NCI-H2107 treated with DMSO at 0.1 percent for 48 hours (cell line): ENCODE measurements at regions not wholly inside any gene's neighbourhood (a gene's known extent, or its start where the extent isn't known, plus 50 kb on each side); places are given as distances from the start of the nearest gene placed in this dataset.
"Not testable (repeated sequence)": the region's sequence is repeated elsewhere in the genome, so short reads cannot be mapped to it uniquely, and the experiment has no call there.

ENCODE experiments used
- DNase-seq: peaks from one replicate; lab custom pipeline; 2025; ENCODE audit not compliant: unreplicated experiment; lab: John Stamatoyannopoulos, UW

DNA sequence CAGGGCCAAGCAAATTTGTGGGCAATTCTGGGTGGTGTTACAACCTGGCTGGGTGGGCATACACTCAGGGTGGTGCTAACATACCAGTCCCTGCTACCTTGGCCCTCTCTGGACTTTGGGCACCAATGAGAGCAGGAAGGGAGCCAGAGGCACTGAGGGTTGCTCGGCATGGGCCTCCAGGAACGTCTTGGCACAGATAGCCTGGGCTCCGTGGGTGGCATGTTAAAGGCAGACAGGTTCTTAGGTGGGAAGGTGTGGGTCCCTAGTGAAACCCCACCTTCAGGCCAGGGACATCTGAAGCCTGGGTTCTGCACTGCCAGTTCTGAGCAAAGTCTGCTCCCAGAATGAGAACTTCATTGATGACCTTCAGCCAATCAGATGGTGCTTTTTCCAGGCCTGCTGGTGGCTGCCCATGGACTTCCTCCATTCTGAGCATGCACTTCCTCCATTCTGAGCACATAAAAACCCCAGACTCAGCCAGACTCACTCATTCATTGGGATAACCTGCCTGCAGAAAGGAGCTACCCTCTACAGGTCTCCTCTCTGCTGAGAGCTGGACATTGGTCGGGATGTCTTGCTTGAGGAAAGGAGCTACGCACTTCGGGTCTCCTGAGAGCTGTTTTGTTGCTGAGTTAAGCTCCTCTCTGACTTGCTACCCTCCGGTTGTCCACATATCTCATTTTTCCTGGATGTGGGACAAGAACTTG lies 2567.1 kb downstream of the PCDH9 start:
- no peak for DNase-seq

DNA sequence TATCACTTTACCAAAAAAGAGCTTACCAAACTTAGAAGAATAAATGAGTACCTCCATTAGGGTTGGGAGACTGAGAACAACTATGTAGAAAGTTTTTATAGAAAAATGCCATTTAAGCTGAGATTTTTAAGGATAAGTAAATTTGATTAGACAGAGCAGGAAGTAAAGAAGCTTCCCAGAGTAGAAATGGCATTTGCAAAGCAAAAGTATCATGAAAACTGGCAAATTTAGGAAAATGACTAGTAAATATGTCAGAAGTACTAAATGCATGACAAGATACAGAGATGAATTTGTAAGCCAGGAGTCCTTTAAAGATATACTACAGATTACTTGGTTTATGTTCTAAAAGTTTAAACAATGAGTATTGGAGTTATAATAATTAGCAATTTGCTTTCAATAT lies 2581.8 kb downstream of the PCDH9 start:
- DNase-seq = no peak

DNA sequence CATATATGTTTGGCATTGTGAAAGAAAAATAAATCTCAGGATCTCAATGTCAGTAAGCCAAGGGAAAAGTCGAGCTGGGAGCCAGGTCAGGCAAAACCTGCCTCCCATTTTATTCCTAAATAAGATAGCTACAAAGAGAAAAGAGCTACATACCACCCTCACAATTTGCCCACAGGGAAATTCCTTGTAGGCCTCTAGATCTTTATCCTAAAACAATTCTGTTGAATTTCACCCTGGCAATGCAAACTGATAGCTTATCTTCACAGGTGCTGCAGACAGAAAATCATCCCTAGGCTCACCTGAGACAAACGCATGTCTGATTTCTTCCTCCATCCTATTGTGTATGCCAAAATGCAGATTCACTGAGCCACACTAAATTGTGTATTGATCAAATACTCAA lies 2587.1 kb downstream of the PCDH9 start:
- no peak for DNase-seq

DNA sequence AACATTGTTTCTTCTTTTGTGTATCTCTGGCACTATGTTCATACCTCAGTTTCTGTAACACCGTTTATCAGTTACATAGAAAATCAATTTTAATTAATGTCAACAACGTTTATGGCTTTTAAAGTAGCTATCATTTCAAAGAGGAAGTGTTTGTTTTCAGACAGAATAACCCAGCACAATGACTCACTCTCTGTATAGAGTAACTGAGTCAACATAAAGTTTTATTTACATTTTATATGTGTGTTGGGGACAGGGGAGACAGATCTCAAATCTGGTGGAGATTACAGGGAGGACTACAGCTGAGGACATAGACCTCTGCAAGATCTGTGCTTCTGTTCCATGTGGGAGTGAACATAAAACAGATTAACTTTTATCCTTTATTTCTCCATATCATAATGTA lies 2590.1 kb downstream of the PCDH9 start:
- no peak for DNase-seq

DNA sequence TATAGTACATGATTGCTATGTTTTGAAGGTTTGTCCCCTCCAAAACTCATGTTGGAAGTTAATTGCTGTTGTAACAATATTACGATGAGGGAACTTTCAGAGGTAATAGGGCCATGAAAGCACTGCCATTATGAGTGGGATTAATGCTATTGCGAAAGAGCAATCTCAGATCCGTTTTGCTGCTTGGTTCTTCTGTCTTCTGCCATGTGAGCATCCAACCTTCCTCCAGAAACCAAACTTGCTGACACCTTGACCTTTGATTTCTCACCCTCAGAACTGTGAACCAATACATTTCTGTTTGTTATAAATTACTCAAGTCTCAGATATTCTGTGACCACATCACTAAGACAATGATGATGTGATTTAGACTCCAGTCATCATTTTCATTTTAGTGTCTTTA lies 2590.9 kb downstream of the PCDH9 start:
- DNase-seq = no peak

DNA sequence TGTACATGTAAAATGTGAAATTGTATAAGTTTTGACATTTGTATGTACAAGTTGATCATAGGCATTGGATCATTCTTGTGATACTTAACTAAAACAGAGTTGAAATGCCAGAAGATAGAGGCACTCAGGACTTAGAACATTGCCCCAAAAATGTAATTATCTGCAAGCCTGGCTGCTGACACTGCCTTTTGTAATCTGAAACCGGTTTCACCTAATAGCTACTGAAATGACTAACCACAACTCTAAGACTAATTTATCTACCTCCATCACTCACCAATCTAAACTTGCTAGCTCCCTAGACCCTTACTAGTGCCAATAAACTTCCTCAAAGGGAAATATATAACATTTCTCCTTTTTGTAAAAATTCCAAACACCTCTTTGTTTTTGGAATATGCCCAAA lies 2596.2 kb downstream of the PCDH9 start:
- no peak for DNase-seq

DNA sequence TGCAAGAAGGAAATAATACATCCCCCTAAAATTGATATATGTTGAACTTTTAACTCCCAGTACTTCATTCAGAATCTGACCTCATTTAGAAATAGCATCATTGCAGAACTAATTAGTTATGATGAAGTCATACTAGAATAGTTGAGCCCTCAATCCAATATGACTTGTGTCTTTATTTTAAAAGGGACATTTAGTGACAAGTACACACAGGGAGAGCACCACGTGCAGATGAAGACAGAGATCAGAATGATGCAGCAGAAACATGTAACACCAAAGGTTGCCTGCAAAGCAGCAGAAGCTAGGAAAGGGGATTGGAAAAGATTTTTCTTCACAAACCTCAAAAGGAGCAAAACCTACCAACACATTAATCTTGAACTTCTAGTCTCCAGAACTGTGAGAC lies 2602.5 kb downstream of the PCDH9 start:
- DNase-seq = no peak

DNA sequence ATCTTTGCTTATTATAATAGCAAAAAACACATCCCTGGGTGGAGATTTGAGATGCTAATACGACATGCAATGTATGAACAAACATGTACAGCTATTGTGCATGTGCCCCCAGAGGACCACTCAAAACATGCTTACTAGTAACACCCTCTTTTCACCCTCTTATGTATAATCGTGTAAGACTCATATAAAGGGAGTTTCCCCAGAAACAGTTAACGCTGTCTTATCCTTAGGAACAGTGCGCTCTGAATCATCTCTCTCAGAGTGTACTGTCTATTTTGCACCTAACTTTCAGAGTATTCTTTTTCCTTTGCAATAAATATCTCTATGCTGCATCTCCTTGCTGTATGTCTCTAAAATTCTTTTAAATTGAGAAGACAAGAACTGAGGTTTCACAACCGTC lies 2604.0 kb downstream of the PCDH9 start:
- no peak for DNase-seq

DNA sequence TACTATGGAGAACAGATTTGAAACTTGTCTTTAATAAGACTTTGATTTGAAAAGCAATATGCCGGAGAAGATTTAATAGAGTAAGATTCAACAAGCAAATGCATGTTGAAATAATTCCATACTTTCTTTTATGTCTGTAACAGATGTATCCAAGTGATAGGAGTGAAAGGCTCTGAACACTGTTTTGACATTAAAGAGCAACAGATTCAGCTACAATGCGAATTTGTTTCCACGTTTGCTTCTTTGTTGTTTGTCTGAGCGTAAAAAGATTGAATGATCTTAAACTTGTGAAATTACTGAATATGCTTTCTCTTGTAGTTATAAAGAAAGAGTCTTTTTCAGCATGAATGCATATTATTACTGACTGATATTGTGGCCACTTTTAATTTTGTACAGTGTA lies 2612.9 kb downstream of the PCDH9 start:
- no peak for DNase-seq

DNA sequence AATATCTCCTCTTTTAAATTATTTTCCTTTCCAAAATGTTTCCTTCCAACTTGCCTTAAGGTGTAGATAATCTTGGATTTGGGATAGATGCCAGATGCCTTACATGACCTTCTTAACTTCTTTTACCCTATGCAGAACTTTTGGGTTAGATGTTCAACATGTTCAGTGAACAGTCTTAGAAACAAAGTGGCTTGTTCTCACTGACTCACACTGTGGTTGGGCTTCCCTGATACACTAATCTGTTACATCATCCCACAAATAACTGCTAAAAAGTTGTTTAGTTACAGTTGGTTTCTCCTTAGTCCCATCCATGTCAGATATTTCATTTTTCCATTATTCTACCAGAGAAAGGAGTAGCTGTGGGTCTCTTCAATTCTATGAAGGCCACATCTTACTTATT lies 2638.2 kb downstream of the PCDH9 start:
- no peak for DNase-seq

DNA sequence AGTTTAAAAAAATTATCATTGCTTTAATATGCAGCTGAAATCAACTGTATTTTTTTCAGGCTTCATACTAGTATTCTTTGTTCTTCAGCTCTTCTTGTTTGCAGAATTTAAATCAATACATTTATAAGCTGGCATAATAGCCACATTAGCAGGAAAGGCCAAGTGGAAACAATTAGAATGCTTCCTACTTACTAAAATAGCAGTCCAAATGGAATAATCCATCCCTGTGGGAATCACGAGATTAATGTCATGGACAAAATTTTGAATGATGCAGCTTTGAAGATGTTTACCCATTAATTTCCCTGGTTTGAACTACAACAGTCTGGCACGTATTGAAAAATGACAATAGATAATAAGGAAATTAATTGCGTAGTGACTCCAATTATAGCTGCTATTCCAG lies 2650.8 kb downstream of the PCDH9 start:
- DNase-seq = no peak

DNA sequence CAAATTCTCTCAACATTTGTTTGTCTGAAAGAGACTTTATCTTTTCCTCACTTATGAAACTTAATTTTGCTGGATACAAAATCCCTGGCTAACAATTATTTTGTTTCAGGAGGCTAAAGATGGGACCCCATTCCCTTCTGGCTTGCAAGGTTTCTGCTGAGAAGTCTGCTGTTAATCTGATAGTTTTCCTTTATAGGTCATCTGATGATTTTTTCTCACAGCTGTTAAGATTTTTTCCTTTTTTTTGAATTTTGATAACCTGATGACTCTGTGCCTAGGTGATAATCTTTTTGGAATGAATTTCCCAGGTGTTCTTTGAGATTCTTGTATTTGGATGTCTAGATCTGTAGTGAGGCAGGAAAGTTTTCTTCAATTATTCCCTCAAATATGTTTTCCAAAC lies 2661.4 kb downstream of the PCDH9 start:
- no peak for DNase-seq

DNA sequence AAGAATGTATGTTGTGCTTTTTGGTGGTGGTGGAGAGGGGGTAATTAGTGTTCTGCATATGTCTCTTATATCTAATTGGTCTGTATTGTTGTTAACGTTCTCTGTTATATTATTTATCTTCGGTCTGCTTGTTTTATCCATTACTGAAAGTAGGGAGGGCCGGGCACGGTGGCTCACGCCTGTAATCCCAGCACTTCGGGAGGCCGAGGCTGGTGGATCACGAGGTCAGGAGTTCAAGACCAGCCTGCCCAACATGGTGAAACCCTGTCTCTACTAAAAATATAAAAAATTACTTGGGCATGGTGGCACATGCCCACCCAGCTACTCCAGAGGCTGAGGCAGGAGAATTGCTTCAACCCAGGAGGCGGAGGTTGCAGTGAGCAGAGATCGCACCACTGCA lies 2672.1 kb downstream of the PCDH9 start:
- not testable (repeated sequence) for DNase-seq

DNA sequence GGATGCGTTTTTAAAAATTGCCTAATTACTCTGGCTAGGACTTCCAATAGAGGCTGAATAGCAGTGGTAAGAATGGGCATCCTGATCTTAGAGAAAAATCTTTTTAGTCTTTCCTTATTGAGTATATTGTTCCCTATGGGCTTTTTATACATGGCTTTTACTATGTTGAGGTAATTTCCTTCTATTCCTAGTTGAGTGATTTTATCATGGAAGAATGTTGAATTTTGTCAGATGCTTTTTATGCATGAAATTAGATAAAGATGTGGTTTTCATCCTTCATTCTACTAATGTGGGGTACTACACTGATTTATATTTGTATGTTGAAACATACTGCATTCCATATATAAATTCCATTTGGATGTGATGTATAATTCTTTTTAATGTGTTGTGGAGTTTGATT lies 2673.8 kb downstream of the PCDH9 start:
- no peak for DNase-seq

DNA sequence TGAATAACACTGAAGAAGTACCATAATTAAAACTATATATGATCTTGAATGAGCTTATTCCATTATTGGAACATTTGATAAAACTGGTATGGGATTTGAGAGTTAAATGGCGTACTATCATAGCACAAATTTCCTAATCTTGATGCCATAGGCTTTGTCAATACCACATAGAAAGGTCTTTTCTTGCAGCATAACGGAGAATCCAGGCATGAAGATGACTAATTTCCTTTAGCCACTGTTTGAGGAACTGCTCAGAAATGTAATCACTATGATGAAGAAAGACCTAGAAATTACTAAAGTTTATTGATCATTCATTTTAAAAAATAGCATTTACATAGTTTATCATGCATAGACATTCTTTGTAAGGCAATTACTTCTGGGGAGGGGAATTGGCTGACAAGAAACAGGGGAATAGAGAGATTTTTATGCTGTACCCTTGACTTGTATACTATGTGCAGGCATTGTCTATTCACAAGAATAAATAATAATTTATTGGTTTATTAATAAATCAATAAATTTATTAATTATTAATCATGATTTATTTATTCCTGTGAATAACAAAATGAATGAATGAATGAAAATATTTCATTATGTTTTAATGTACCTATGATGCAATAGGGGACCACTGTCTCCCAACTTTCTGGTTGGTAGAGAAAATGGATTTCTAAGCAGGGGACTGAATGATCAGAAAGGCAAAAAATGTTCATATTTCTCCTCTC lies 2676.6 kb downstream of the PCDH9 start:
- DNase-seq = no peak

DNA sequence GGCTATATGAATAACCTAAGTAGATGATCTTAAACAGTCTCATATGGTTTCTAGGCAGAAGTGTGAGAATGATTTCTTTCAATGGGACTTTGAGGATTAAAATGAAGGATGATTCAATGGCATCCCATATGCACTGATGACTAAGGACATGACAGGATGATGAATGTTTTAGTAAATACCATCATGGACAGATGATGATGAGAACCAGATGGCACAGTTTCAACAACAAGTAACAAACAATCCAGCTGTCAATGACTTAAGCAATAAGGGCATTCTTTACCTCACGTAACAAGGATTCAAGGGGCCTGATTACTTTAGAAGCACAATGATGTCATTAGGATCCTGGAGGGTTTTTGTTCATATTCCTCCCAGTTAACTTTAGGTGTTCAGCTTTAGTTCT lies 2678.4 kb downstream of the PCDH9 start:
- DNase-seq = no peak

DNA sequence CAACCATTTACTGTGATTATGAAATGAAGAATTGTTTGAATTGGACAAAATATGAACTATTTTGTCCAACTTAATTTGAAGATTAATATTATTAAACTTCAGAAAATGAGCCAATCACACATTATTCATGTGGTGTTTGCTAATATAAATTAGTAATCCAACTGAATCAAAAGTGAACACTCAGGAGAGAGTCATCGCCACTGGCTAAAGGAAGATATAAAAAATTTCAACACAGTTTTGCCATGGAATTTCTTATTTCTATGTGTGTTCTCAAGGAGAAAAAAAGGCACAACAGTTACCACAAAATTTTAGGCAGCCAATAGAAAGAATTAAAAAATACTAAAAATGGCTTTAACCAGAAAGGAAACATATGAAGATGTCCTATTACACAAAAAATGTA lies 2683.8 kb downstream of the PCDH9 start:
- DNase-seq = no peak

DNA sequence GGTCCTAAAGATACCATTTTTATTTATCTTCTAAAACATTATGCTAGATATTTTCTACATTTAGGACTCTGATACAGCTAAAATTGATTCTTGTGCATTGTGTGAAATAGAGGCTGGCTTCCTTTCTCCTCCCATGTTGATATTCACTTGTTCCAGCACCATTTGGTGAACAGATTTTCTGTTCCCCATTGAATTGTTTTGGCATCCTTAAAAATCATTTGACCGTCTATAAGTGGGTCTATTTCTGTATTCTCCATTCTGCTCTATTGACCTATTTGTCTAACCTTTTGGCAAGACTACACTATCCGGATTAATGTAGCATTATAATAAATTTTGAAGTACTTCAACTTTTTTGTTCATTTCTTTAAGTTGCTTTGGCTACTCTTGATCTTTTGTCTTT lies 2689.2 kb downstream of the PCDH9 start:
- DNase-seq = no peak

DNA sequence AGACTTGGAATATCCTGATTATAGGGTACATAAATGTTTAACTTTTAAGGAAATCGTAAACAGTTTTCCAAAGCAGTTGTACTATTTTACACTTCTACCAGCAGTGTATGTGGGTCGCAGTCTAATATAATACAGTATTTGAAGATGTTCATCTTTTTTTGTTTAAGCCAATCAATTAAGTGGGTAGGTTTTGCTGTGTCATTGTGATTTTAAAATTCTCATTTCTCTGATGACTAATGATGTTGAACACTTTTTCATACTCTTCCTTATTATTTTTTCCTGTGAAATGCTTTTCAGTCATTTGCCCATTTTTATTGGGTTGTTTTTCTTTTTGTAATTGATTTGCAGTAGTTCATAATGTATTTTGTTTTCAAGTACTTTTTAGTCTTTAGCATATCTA lies 2689.7 kb downstream of the PCDH9 start:
- no peak for DNase-seq

DNA sequence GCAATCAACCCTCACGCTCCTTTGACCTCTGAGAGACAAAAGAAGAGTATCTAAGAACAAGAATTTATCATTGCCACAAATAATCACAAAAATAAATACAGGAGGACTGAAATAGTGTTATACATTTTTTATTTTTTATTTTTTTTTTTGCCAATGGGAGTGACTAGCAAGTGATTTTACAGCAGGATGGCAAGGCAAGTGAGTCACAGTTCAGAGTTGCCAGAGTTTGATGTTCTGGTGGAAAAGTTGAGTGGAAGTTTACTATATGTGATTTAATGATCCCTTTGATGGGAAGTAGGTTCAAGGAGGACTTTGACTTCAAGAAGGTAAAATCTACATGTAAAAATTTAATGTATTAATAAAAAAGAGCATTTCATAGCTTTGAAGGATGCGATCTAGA lies 2691.4 kb downstream of the PCDH9 start:
- no peak for DNase-seq

DNA sequence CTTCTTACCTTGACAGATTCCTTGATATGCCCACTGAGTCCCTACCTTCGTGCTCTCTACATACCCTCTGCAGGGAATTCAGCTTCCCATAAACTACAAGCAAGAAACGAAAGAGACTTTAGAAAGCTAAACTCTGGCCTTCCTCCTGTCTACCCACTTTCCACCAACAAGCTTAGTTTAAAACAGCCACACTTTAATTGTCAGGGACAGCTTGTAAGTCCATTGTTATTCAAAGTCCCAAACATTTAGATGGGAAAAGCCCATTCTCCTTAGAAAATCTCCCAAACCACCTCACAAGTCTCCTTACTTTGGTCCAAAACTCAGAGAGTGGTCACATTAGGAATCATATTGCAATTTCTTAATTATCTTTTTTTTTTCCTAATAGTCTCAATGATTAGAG lies 2695.8 kb downstream of the PCDH9 start:
- DNase-seq = no peak

DNA sequence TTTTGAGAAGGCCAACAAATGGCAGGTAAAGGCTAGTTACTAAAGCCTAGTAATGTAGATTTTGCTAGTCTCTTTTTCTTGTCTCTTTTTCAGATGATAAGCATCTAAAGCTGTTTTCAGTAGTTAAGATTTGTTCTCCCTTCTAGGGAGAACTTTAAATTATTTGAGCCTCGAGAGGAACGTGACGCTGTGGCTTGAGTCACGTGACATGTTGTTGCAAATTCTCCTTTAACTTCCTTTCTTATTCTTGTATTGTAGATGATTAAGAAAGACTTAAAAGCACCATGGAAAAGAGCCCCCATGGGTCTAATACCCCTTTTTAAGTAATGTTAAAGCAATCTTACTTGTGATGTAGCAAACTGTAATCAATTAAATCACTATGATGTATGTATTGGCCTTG lies 2698.7 kb downstream of the PCDH9 start:
- no peak for DNase-seq

DNA sequence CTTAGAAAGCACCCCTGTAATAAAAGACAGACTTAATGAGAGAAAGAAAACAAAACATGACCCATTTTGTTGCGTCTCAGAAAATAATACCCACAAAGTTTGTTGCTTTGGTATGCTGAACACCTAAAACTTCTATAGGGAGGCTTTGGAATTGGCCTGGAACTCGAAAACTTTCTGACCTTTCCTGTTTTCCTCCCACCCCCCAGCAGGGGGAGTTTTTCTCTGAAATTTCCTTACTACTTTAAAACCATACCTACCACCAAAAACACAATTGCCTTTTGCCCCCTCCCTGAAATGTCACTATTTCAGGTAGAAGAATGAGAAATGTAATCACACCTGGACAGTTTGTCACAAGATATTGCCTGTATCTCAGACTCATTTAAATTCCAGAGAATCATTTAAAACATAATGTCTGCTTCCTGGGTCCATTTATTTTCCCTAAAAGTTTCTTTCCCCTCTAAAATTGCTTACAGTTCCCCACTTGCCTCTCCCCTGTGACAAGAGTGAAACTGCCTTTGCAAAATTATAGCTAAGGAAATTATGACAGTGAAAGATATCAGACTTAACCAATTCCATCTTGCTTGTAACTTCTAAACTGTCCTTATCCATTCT lies 2700.2 kb downstream of the PCDH9 start:
- no peak for DNase-seq
